Activated T-helper 2 cell treated with anti-CD3 and anti-CD28 coated beads, Interferon-gamma antibody, Interleukin-2, Interleukin-4, amounts not matched to agents 10 μg/mL and 5 μg/mL and 100 μg/mL, durations not matched to agents 14 hours and 24 hours and 36 hours (primary cell): ENCODE measurements at regions not wholly inside any gene's neighbourhood (a gene's known extent, or its start where the extent isn't known, plus 50 kb on each side); places are given as distances from the start of the nearest gene placed in this dataset.

Source experiments
- DNase-seq: peaks from one replicate; pipeline ENCODE4 v3.0.0; 2021; ENCODE audit warnings: low spot score
- H3K27ac Mint-ChIP-seq: one replicate; pipeline ENCODE4 v1.8.0; 2021; ENCODE audit warnings: mixed read lengths
- H3K27me3 Mint-ChIP-seq: one replicate; pipeline ENCODE4 v1.8.0; 2021; ENCODE audit warnings: low read depth, mixed read lengths
- H3K36me3 Mint-ChIP-seq: one replicate; pipeline ENCODE4 v1.8.0; 2021; ENCODE audit warnings: low read depth, mixed read lengths
- H3K4me1 Mint-ChIP-seq: one replicate; pipeline ENCODE4 v1.8.0; 2021; ENCODE audit warnings: low read depth, mixed read lengths
- H3K4me3 Mint-ChIP-seq: one replicate; pipeline ENCODE4 v1.8.0; 2021; ENCODE audit warnings: low read depth, mild to moderate bottlenecking, moderate library complexity, mixed read lengths
- H3K9me3 Mint-ChIP-seq: one replicate; pipeline ENCODE4 v1.8.0; 2021; ENCODE audit warnings: mixed read lengths
- intact Hi-C: fragments of 100-400 bp; cut with micrococcal nuclease; formaldehyde crosslinking; loops from one replicate; pipeline ENCODE4 v1.15.1; 2023

DNA sequence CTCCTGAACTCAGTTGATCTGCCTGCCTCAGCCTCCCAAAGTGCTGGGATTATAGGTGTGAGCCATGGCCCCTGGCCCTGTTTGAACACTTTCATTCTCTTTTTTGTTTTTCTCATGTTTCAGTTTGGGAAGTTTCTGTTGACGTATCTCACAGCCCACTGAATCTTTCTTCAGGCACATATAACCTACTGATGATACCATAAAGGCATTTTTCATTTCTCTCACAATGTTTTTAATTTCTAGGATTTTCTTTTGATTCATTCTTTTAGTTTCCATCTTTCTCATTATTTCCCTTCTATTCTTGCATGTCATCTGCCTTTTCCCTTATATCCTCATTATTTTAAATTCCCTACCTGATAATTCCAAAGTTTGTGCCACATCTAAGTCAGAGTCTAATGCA lies 58.5 kb upstream of the EZR start:
- no peak overlapping the region for H3K4me3 Mint-ChIP-seq
- H3K4me1 Mint-ChIP-seq: peaks cover 8% of the 10 kb centered on the region
- intact Hi-C loops: no loop called here
- H3K36me3 Mint-ChIP-seq: peaks cover 11% of the 10 kb centered on the region
- no peak for DNase-seq
- H3K27ac Mint-ChIP-seq: no peak overlapping the region
- peaks cover 6% of the 10 kb centered on the region for H3K27me3 Mint-ChIP-seq
- H3K9me3 Mint-ChIP-seq: peaks cover 22% of the 10 kb centered on the region

DNA sequence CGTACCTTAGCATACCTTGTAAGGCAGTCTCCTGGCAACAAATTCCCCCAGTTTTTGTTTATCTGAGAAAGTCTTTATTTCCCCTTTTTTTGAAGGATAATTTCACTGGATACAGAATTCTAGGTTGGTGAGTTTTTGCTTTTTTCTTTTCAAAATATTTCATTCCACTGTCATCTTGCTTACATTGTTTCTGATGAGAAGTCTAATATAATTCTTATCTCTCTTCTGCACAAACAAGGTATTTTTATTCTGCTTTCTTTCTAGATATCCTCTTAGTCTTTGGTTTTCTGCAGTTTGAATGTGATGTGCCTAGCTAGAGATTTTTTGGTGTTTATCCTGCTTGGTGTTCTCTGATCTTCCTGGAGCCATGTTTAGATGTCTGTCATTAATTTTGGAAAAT lies 57.7 kb upstream of the EZR start:
- H3K9me3 Mint-ChIP-seq: peaks cover 22% of the 10 kb centered on the region
- no peak overlapping the region for H3K27ac Mint-ChIP-seq
- peaks cover 11% of the 10 kb centered on the region for H3K36me3 Mint-ChIP-seq
- intact Hi-C loops: no loop called here
- no peak for DNase-seq
- H3K27me3 Mint-ChIP-seq: peaks cover 6% of the 10 kb centered on the region
- peaks cover 8% of the 10 kb centered on the region for H3K4me1 Mint-ChIP-seq
- no peak overlapping the region for H3K4me3 Mint-ChIP-seq

DNA sequence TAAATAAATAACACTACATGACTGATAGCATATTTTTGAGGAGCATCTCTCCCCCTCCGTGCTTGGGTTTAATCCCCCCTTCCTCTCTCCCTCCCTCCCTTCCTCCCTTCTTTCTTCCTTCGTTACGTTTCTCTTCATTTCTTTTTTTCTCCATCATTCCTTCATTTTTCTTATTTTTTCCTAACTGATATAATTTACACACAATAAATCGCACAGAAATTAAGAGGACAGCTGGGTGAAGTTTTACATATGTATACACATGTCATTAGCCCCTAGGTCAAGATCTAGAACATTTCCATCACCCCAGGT lies 51.4 kb upstream of the EZR start:
- Mint-ChIP-seq H3K27ac (peak overlapping the region; percentile 98), H3K27me3 (peaks cover 5% of the 10 kb centered on the region), H3K9me3 (no peaks in the 10 kb centered on the region), H3K4me3 (peak overlapping the region; percentile 48), H3K36me3 (no peaks in the 10 kb centered on the region), H3K4me1 (peaks cover 32% of the 10 kb centered on the region)
- intact Hi-C loops: loop anchor here (1.0 kb wide), 1 partner anchor 9 kb away; no protein-coding TSS in a partner anchor
- no peak for DNase-seq

DNA sequence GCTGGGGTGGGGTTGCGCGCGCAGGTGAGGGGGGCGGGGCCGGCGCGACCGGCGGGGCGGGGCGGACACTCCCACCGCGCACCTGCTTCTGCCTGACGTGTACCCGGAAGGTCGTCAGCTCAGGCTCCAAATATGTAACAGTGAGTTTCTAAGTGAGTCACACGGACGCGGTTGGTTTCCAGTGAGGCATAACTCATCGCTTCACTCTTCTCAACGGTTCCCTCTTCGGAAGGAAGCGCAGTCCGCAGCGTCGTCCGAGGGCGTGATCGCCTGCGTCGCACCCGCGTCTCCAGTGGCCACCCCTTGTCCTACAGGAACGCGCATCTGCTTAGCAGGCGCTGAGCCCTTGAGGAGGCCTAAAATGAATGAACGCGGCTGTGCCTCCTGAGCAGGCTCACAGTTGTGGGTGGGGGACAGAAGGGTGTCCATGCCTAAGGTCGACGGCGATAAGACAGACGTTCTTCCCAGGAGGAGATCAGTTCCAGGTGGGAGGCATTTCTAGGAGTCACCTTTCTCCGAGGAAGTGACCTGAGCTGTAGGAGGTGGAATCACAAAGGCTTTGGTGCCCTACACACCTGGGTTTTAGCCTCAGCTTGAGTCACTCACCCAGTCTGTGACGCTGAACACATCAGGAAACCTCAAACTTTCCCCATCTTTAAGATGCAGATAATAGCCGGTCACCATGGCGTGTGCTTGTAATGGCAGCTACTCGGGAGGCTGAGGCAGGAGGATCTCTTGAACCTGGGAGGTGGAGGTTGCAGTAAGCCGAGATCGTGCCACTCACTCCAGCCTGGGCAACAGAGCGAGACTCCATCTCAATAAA lies 50.9 kb upstream of the EZR start:
- DNase-seq: peak; percentile 94
- Mint-ChIP-seq H3K27ac (peak overlapping the region; percentile 98), H3K36me3 (no peaks in the 10 kb centered on the region), H3K4me1 (peaks cover 32% of the 10 kb centered on the region), H3K27me3 (peaks cover 4% of the 10 kb centered on the region), H3K9me3 (no peaks in the 10 kb centered on the region), H3K4me3 (peak overlapping the region; percentile 83)
- intact Hi-C loops: loop anchor here (1.0 kb wide), 4 partner anchors 9 to 222 kb away; partner anchors contain the start of gene EZR

DNA sequence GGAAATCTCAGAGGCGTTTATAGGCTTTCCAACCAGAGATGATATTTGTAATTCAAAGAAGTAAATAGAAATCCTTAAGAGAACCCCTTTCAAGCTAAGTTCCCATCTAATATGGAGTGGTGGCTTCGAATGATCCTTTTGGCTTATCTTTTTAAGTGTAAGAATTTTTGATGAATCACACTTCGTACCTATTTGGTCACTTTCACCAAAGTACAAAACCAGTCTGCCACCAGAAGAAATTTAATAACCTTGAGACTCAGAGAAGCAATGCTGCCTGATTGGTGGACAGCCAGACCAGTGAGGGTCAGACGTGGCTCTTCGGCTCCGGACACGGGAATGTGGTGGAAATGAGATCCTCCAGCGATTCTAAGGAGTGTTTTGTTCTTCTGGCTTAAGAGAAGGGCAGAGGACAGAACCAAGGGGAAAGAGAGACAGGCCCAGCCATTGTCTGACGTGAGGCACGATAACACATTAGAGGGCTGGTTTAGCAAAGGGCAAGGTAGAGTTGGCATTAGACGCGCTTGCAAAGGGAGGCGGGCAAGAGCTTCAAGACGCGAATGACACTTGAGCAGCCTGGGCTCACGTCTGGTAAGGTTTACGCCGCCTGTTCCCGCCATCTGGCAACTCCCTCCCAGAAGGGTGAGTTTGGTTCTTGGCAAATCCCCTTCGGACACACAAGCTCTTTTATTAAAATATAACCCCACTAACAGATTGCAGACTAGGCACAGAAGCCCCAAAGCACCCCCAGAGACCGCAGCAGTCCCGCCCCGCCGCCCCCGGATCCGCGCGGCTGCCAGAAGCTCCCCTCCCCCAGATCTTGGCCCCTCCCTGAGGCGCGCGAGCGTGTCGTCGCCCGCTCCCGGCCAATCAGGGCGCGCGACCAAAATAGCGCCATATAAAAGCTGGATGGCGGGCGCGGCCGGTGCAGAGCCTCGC lies 50.0 kb upstream of the EZR start:
- H3K4me3 Mint-ChIP-seq: peak overlapping the region; percentile 83
- H3K27me3 Mint-ChIP-seq: peaks cover 2% of the 10 kb centered on the region
- DNase-seq: no peak
- no peaks in the 10 kb centered on the region for H3K36me3 Mint-ChIP-seq
- H3K27ac Mint-ChIP-seq: peak overlapping the region; percentile 98
- peaks cover 32% of the 10 kb centered on the region for H3K4me1 Mint-ChIP-seq
- intact Hi-C loops: loop anchor here (1.0 kb wide), 3 partner anchors 16 to 221 kb away; partner anchors contain the start of gene EZR
- H3K9me3 Mint-ChIP-seq: no peaks in the 10 kb centered on the region
